WTC11 (cell line): ENCODE measurements at regions not wholly inside any gene's neighbourhood (a gene's known extent, or its start where the extent isn't known, plus 50 kb on each side); places are given as distances from the start of the nearest gene placed in this dataset.

Source experiments
- ATAC-seq: fragments of 200-7000 bp; cut with Tn5 transposase; 2 replicates; pipeline ENCODE4 v1.10.0; 2021; ENCODE audit warnings: mild to moderate bottlenecking, moderate library complexity
- CTCF ChIA-PET: fragments of 300-600 bp; sonication (Branson Sonifier 250); formaldehyde crosslinking; loops from one replicate; lab custom pipeline; 2021; ENCODE audit warnings: antibody characterized with exemption; lab: Charles Lee
- POLR2A ChIA-PET: fragments of 350-600 bp; sonication (Branson Sonifier 250); formaldehyde crosslinking; loops from one replicate; lab custom pipeline; 2021; ENCODE audit warnings: antibody characterized with exemption; lab: Charles Lee
- DNase-seq: peaks from one replicate; pipeline ENCODE4 v3.0.0; 2021; ENCODE audit warnings: low spot score
- H3K27ac Mint-ChIP-seq: 2 replicates; pipeline ENCODE4 v1.8.0; 2021; ENCODE audit warnings: mixed read lengths
- H3K27me3 Mint-ChIP-seq: 2 replicates; pipeline ENCODE4 v1.8.0; 2021; ENCODE audit warnings: low read depth, mild to moderate bottlenecking, moderate library complexity, mixed read lengths
- H3K36me3 Mint-ChIP-seq: 2 replicates; pipeline ENCODE4 v1.8.0; 2021; ENCODE audit warnings: mixed read lengths
- H3K4me1 Mint-ChIP-seq: 2 replicates; pipeline ENCODE4 v1.8.0; 2022; ENCODE audit warnings: mixed read lengths
- H3K4me3 Mint-ChIP-seq: 2 replicates; pipeline ENCODE4 v1.8.0; 2021; ENCODE audit warnings: mild to moderate bottlenecking, moderate library complexity, mixed read lengths
- H3K9me3 Mint-ChIP-seq: 2 replicates; pipeline ENCODE4 v1.8.0; 2021; ENCODE audit warnings: mixed read lengths
- ATF1 ChIP-seq: sonication (generic); formaldehyde crosslinking; IDR thresholded peaks from 2 replicates; pipeline ENCODE4 v1.8.1; 2023; ENCODE audit warnings: mild to moderate bottlenecking, moderate library complexity, missing genetic modification reagents
- CREB1 ChIP-seq: sonication (generic); formaldehyde crosslinking; IDR thresholded peaks from 2 replicates; pipeline ENCODE4 v1.8.0; 2023; ENCODE audit warnings: mild to moderate bottlenecking, missing genetic modification reagents
- FOXK1 ChIP-seq: sonication (generic); formaldehyde crosslinking; IDR thresholded peaks from 2 replicates; pipeline ENCODE4 v1.8.0; 2022; ENCODE audit warnings: mild to moderate bottlenecking, moderate library complexity, missing genetic modification reagents
- KAT7 ChIP-seq: sonication (generic); formaldehyde crosslinking; IDR thresholded peaks from 2 replicates; pipeline ENCODE4 v1.8.1; 2023; ENCODE audit warnings: missing genetic modification reagents, mild to moderate bottlenecking, borderline replicate concordance
- ZNF263 ChIP-seq: sonication (generic); formaldehyde crosslinking; IDR thresholded peaks from 2 replicates; pipeline ENCODE4 v1.8.1; 2022; ENCODE audit warnings: low read depth, mild to moderate bottlenecking, moderate library complexity, missing genetic modification reagents
- TF ChIP-seq, protein P1 (sequence below): sonication (generic); formaldehyde crosslinking; IDR thresholded peaks from 2 replicates; pipeline ENCODE4 v1.8.1; 2023; ENCODE audit warnings: mild to moderate bottlenecking, missing genetic modification reagents
- TF ChIP-seq, protein P2 (sequence below): fragments of 250-450 bp; sonication (Bioruptor Pico); IDR thresholded peaks from 2 replicates; pipeline ENCODE4 v1.9.0; 2021; ENCODE audit warnings: mild to moderate bottlenecking
- TF ChIP-seq, protein P3 (sequence below): fragments of 250-450 bp; sonication (Bioruptor Pico); IDR thresholded peaks from 2 replicates; pipeline ENCODE4 v1.8.0; 2021; ENCODE audit warnings: mild to moderate bottlenecking
- TF ChIP-seq, protein P4 (sequence below): sonication (generic); formaldehyde crosslinking; IDR thresholded peaks from 2 replicates; pipeline ENCODE4 v1.8.1; 2022; ENCODE audit warnings: low read depth, missing genetic modification reagents, borderline replicate concordance
- TF ChIP-seq, protein P5 (sequence below): sonication (generic); formaldehyde crosslinking; IDR thresholded peaks from 2 replicates; pipeline ENCODE4 v1.8.1; 2022; ENCODE audit warnings: missing genetic modification reagents, borderline replicate concordance

DNA sequence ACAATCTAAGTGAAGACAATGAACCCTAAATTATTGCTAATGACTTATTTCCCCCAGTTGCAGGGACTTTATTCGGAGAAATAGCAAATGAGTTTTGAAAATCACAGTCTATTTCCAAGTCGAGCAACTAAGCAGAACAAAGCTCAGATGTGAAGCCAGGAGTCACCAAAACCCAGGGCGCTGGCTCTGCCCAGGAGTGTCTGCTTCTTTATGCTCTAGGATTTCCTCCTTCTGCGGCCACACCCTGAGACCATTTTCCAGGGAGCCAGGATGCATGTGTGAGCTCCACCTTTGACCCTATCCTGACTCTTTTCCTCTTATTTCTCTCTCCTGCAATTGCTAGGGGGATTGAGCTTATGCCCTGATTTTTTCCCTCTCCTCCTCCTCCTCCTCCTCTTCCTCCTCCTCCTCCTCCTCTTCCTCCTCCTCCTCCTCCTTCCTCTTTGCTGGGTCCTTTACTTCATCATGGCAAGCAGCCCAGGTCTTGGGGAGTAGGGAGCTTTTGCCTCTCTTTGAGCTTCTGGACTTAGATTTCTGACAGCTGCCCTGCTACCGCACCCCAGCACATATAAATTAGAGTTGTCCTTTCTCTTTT lies 234.4 kb downstream of the ARL4A start:
- CTCF ChIA-PET: interaction anchor here (1.4 kb wide), 1 partner anchor 235 kb away, joined by 10 read pairs; no protein-coding TSS in a partner anchor
- POLR2A ChIA-PET: interaction anchor here (0.6 kb wide), 1 partner anchor 8 kb away, joined by 3 read pairs; no protein-coding TSS in a partner anchor
- peaks cover 6% of the 10 kb centered on the region for H3K9me3 Mint-ChIP-seq

DNA sequence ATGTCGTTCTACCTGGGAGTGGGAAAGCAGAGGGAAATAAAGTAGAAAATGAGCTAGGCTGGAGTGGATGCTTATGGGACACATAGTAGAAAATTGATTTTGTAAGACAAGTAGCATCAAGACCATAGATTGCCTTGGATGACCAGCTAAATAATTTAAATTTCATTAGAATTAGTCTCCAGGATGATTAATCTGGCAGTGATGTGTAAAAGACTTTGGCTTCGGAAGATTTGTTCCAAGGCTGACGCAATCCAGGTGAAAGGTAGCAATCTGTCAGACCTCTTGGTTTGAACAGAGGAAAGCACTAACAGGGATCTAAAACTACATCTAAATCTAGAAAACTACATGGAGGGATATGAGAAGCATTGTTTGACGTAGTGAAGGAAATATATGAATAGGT lies 236.5 kb downstream of the ARL4A start:
- Mint-ChIP-seq H3K27ac (no peak overlapping the region), H3K4me3 (no peak overlapping the region), H3K36me3 (no peaks in the 10 kb centered on the region), H3K4me1 (no peaks in the 10 kb centered on the region), H3K9me3 (no peaks in the 10 kb centered on the region), H3K27me3 (no peaks in the 10 kb centered on the region)
- no peak for DNase-seq
- TF ChIP-seq, protein P1, sequence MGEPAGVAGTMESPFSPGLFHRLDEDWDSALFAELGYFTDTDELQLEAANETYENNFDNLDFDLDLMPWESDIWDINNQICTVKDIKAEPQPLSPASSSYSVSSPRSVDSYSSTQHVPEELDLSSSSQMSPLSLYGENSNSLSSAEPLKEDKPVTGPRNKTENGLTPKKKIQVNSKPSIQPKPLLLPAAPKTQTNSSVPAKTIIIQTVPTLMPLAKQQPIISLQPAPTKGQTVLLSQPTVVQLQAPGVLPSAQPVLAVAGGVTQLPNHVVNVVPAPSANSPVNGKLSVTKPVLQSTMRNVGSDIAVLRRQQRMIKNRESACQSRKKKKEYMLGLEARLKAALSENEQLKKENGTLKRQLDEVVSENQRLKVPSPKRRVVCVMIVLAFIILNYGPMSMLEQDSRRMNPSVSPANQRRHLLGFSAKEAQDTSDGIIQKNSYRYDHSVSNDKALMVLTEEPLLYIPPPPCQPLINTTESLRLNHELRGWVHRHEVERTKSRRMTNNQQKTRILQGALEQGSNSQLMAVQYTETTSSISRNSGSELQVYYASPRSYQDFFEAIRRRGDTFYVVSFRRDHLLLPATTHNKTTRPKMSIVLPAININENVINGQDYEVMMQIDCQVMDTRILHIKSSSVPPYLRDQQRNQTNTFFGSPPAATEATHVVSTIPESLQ (CRISPR knock-in tag): no peak
- TF ChIP-seq, protein P2, sequence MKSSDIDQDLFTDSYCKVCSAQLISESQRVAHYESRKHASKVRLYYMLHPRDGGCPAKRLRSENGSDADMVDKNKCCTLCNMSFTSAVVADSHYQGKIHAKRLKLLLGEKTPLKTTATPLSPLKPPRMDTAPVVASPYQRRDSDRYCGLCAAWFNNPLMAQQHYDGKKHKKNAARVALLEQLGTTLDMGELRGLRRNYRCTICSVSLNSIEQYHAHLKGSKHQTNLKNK: no peak
- TF ChIP-seq, protein P3, sequence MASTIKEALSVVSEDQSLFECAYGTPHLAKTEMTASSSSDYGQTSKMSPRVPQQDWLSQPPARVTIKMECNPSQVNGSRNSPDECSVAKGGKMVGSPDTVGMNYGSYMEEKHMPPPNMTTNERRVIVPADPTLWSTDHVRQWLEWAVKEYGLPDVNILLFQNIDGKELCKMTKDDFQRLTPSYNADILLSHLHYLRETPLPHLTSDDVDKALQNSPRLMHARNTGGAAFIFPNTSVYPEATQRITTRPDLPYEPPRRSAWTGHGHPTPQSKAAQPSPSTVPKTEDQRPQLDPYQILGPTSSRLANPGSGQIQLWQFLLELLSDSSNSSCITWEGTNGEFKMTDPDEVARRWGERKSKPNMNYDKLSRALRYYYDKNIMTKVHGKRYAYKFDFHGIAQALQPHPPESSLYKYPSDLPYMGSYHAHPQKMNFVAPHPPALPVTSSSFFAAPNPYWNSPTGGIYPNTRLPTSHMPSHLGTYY (CRISPR knock-in tag): no peak
- TF ChIP-seq, protein P4, sequence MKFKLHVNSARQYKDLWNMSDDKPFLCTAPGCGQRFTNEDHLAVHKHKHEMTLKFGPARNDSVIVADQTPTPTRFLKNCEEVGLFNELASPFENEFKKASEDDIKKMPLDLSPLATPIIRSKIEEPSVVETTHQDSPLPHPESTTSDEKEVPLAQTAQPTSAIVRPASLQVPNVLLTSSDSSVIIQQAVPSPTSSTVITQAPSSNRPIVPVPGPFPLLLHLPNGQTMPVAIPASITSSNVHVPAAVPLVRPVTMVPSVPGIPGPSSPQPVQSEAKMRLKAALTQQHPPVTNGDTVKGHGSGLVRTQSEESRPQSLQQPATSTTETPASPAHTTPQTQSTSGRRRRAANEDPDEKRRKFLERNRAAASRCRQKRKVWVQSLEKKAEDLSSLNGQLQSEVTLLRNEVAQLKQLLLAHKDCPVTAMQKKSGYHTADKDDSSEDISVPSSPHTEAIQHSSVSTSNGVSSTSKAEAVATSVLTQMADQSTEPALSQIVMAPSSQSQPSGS: no peak
- TF ChIP-seq CREB1: no peak
- no peak for TF ChIP-seq ATF1
- CTCF ChIA-PET: no interaction called here
- ATAC-seq: no peak
- POLR2A ChIA-PET: no interaction called here

More for the DNA sequence above, 234.4 kb downstream of the ARL4A start:
- Mint-ChIP-seq H3K27me3 (no peaks in the 10 kb centered on the region), H3K4me1 (no peaks in the 10 kb centered on the region), H3K4me3 (no peak overlapping the region), H3K36me3 (no peaks in the 10 kb centered on the region), H3K27ac (no peak overlapping the region)
- no peak for DNase-seq
- TF ChIP-seq ZNF263 (CRISPR knock-in tag) (0 out of 2 replicates have a peak, but pooled peaks have one; percentile 43), FOXK1 (CRISPR knock-in tag) (no peak)
- ATAC-seq: peak; percentile 39; the same call in 1 of the 2 replicates

DNA sequence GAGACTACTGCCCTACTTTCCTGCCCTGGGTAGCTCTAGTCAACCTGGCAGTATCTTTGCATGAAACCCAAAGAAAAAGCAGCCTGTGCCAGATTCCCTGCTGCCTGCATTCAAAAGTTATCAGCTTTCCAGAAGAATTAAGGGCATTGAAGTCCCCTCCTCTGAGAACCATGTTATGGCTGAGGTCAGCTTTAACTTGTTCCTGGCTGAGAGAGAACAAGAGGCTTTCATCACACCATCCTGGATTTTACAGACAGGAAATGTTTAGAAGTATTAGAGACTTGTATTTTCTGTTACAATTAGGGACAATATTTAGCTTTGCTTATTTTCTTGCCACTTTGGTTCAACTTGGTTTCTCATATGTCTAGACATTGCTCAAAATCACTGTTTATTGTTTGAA lies 238.8 kb downstream of the ARL4A start:
- no peaks in the 10 kb centered on the region for H3K9me3 Mint-ChIP-seq
- H3K4me1 Mint-ChIP-seq: peaks cover 3% of the 10 kb centered on the region; the same call in 1 of the 2 replicates
- DNase-seq (no peak), ATAC-seq (no peak)
- CTCF ChIA-PET: interaction anchor here (1.0 kb wide), 1 partner anchor 240 kb away, joined by 3 read pairs; no protein-coding TSS in a partner anchor
- POLR2A ChIA-PET: interaction anchor here (0.7 kb wide), 1 partner anchor 341 kb away, joined by 3 read pairs; no protein-coding TSS in a partner anchor
- no peak overlapping the region for H3K27ac Mint-ChIP-seq
- no peaks in the 10 kb centered on the region for H3K27me3 Mint-ChIP-seq
- H3K36me3 Mint-ChIP-seq: no peaks in the 10 kb centered on the region
- no peak overlapping the region for H3K4me3 Mint-ChIP-seq
- TF ChIP-seq, protein P5, sequence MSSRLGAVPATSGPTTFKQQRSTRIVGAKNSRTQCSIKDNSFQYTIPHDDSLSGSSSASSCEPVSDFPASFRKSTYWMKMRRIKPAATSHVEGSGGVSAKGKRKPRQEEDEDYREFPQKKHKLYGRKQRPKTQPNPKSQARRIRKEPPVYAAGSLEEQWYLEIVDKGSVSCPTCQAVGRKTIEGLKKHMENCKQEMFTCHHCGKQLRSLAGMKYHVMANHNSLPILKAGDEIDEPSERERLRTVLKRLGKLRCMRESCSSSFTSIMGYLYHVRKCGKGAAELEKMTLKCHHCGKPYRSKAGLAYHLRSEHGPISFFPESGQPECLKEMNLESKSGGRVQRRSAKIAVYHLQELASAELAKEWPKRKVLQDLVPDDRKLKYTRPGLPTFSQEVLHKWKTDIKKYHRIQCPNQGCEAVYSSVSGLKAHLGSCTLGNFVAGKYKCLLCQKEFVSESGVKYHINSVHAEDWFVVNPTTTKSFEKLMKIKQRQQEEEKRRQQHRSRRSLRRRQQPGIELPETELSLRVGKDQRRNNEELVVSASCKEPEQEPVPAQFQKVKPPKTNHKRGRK (CRISPR knock-in tag): no peak
- TF ChIP-seq KAT7 (CRISPR knock-in tag): no peak
